ENCODE measurements at regions not wholly inside any gene's neighbourhood (a gene's known extent, or its start where the extent isn't known, plus 50 kb on each side); places are given as distances from the start of the nearest gene placed in this dataset.

DNA sequence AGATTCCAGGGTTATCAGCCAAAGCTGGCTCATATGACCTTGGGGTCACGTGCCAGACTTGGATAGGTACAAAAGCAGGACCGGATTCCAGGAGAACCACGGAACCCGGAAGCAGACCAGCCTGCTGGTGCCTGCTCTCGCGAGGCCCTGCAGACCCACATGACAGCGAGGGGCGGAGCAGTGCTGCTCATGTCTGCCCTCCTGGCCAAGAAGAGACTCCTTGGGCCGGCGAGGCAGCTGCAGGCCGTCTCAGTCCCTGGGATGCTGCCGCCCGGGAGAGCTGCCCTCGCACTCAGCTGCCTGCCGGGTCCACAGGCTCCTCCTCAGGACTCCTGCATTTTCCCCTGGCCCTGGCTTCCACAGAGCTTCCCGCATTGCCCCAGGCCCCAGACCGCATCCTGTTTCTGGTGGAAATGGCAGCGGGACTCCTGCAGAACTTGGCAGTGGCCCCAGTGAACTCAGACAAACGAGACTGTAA, 739.5 kb downstream of the SOCS6 start:
- no peaks in the 10 kb centered on the region for H3K36me3 Mint-ChIP-seq (ENCODE audit: low read depth)
- no peak for DNase-seq
- H3K27me3 Mint-ChIP-seq: no peaks in the 10 kb centered on the region
- H3K4me3 Mint-ChIP-seq: no peak overlapping the region
- peaks cover 3% of the 10 kb centered on the region for H3K9me3 Mint-ChIP-seq
- intact Hi-C loops (cut with micrococcal nuclease): no loop called here
- H3K4me1 Mint-ChIP-seq: no peaks in the 10 kb centered on the region
- H3K27ac Mint-ChIP-seq: no peak overlapping the region

GRCh38 chr18:71027531-71027930, 738.7 kb downstream of the SOCS6 start:
- Mint-ChIP-seq H3K4me3 (no peak overlapping the region), H3K9me3 (peaks cover 3% of the 10 kb centered on the region), H3K36me3 (ENCODE audit: low read depth) (no peaks in the 10 kb centered on the region), H3K27me3 (no peaks in the 10 kb centered on the region), H3K27ac (no peak overlapping the region), H3K4me1 (no peaks in the 10 kb centered on the region)
- intact Hi-C loops (cut with micrococcal nuclease): no loop called here
- DNase-seq: no peak

- H3K36me3 Mint-ChIP-seq (ENCODE audit: low read depth): no peaks in the 10 kb centered on the region
- intact Hi-C loops (cut with micrococcal nuclease): no loop called here
- DNase-seq: no peak
- no peaks in the 10 kb centered on the region for H3K27me3 Mint-ChIP-seq
- no peak overlapping the region for H3K4me3 Mint-ChIP-seq
- H3K4me1 Mint-ChIP-seq: no peaks in the 10 kb centered on the region
- no peak overlapping the region for H3K27ac Mint-ChIP-seq
- peaks cover 3% of the 10 kb centered on the region for H3K9me3 Mint-ChIP-seq
These were observed 736.8 kb downstream of the SOCS6 start for GRCh38 chr18:71025505-71026225.

DNA sequence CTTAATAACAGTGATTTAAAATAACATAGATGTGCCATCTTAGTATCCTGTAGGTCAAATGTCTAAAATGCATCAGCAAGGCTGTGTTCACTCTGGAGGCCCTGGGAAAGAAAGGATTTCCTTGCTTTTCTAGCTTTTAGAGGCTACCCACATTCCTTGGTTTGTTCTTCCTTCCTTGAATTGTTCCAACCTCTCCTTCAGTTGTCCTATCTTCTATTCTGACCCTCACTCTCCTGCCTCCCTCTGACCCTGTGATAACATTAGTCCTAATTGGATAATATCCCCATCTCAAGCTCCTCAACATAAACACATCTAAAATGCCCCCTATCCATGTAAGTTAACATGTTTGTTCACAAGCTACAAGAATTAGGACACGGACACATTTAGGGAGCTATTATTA, 733.5 kb downstream of the SOCS6 start:
- no peak for DNase-seq
- Mint-ChIP-seq H3K27me3 (no peaks in the 10 kb centered on the region), H3K9me3 (peaks cover 11% of the 10 kb centered on the region), H3K27ac (no peak overlapping the region), H3K4me3 (no peak overlapping the region), H3K4me1 (no peaks in the 10 kb centered on the region), H3K36me3 (ENCODE audit: low read depth) (no peaks in the 10 kb centered on the region)
- intact Hi-C loops (cut with micrococcal nuclease): no loop called here

GRCh38 chr18:71021030-71021362, 732.2 kb downstream of the SOCS6 start:
- DNase-seq: no peak
- H3K4me1 Mint-ChIP-seq: no peaks in the 10 kb centered on the region

DNA sequence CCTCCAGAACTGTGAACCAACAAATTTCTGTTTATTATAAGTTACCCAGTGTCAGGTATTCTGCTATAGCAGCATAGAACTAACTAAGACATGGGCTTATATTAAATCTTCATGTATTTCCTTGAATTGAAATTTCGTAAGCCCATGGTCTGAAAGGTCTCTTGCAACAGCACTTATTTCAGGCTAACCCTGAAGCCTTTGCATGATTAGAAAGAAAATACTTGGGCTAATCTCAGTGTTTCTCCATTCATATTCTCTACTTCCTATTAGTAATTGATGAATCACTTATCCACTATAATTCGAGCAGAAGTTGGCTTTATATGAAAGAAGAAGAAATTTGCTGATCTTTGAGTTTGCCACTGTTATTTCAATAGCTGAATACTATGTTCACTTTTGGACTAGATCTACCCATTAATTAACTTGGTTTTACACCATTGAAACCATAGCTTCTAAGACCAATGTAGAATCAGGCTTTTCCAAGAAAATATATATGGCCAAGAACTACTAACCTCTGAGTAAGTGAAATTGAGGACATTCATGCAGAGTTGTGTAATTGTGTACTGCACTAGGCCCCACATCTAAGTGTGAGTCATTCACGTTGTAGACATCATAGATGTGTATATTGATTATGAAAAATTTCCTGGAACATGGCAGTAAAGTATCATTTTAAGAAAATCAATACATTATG, 731.6 kb downstream of the SOCS6 start:
- no peak for DNase-seq
- Mint-ChIP-seq H3K4me1 (no peaks in the 10 kb centered on the region), H3K27me3 (no peaks in the 10 kb centered on the region), H3K4me3 (no peak overlapping the region), H3K9me3 (peaks cover 11% of the 10 kb centered on the region), H3K36me3 (ENCODE audit: low read depth) (no peaks in the 10 kb centered on the region), H3K27ac (no peak overlapping the region)
- intact Hi-C loops (cut with micrococcal nuclease): no loop called here

More at GRCh38 chr18:71021030-71021362, 732.2 kb downstream of the SOCS6 start:
- intact Hi-C loops (cut with micrococcal nuclease): no loop called here
- Mint-ChIP-seq H3K27me3 (no peaks in the 10 kb centered on the region), H3K36me3 (ENCODE audit: low read depth) (no peaks in the 10 kb centered on the region), H3K27ac (no peak overlapping the region), H3K4me3 (no peak overlapping the region), H3K9me3 (peaks cover 11% of the 10 kb centered on the region)

GRCh38 chr18:71018816-71019215, 730.0 kb downstream of the SOCS6 start:
- H3K9me3 Mint-ChIP-seq: peaks cover 11% of the 10 kb centered on the region
- DNase-seq: no peak
- no peaks in the 10 kb centered on the region for H3K4me1 Mint-ChIP-seq
- H3K27me3 Mint-ChIP-seq: no peaks in the 10 kb centered on the region
- intact Hi-C loops (cut with micrococcal nuclease): no loop called here
- H3K36me3 Mint-ChIP-seq (ENCODE audit: low read depth): no peaks in the 10 kb centered on the region
- H3K4me3 Mint-ChIP-seq: no peak overlapping the region
- no peak overlapping the region for H3K27ac Mint-ChIP-seq

DNA sequence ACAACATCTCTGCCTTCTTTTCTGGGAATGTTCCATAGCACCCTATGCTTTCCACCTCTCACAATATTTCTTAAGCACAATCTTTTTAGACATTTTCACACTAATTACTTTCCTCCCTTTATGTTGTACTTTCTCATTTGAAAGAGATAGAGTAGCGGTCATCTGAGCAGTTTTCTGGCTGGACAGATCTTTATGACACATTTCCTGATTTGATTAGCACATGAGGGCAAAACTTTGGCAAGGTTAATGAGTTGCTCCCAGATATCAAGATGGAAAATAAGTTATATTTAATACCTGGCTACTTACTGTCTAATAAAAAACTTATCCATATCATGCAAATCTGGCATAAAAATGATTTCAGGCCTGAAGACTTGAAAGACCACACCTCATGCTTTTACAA, 723.9 kb downstream of the SOCS6 start:
- no peaks in the 10 kb centered on the region for H3K36me3 Mint-ChIP-seq (ENCODE audit: low read depth)
- intact Hi-C loops (cut with micrococcal nuclease): no loop called here
- no peaks in the 10 kb centered on the region for H3K4me1 Mint-ChIP-seq
- no peaks in the 10 kb centered on the region for H3K9me3 Mint-ChIP-seq
- H3K4me3 Mint-ChIP-seq: no peak overlapping the region
- no peak for DNase-seq
- no peaks in the 10 kb centered on the region for H3K27me3 Mint-ChIP-seq
- H3K27ac Mint-ChIP-seq: no peak overlapping the region

DNA sequence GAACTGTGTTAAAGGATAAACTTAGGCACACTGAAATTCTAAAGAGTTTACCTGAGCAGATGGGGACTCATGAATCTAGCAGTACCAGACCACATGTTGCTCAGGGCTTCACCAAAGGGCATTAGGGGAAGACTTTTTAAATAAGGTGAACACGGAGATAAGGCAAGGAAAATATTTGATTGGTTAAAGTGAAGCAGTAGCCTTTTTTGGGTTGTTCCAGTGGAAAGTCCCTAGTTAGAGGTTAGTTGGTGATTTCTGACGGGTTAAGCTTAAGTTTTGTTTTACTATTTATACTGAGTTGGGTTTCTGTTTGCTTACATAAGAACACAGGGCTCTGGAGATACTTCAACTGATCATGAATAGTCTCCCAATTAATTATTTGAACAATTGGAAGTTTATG, 722.5 kb downstream of the SOCS6 start:
- H3K27me3 Mint-ChIP-seq: no peaks in the 10 kb centered on the region
- H3K4me1 Mint-ChIP-seq: no peaks in the 10 kb centered on the region
- H3K27ac Mint-ChIP-seq: no peak overlapping the region
- intact Hi-C loops (cut with micrococcal nuclease): no loop called here
- DNase-seq: no peak
- no peak overlapping the region for H3K4me3 Mint-ChIP-seq
- H3K9me3 Mint-ChIP-seq: no peaks in the 10 kb centered on the region
- H3K36me3 Mint-ChIP-seq (ENCODE audit: low read depth): no peaks in the 10 kb centered on the region

DNA sequence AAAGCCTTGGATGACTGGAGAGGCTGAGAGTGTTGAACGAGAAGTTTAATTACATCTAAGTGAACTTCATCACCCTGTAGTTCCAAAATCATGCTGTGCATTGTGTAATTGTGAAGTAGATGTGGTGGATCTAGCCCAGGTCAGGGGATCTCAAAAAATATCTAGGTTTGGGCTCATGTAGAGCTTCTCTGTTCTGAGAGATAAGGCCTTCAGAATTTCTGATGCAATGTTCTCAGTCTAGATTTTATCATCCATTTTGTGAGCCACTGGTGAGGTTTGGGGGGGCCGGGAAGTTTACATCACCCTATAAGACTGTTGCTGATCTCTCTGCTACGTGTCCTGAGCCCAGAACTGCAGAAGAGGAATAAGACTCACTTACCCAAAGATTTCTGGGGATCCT, 719.4 kb downstream of the SOCS6 start:
- no peak overlapping the region for H3K4me3 Mint-ChIP-seq

GRCh38 chr18:71001597-71001996, 712.8 kb downstream of the SOCS6 start:
- intact Hi-C loops (cut with micrococcal nuclease): no loop called here

More for the DNA sequence above, 719.4 kb downstream of the SOCS6 start:
- DNase-seq: no peak
- intact Hi-C loops (cut with micrococcal nuclease): no loop called here
- H3K27me3 Mint-ChIP-seq: no peaks in the 10 kb centered on the region
- H3K4me1 Mint-ChIP-seq: no peaks in the 10 kb centered on the region
- H3K27ac Mint-ChIP-seq: no peak overlapping the region
- no peaks in the 10 kb centered on the region for H3K36me3 Mint-ChIP-seq (ENCODE audit: low read depth)
- no peaks in the 10 kb centered on the region for H3K9me3 Mint-ChIP-seq

GRCh38 chr18:70998490-70998889, 709.6 kb downstream of the SOCS6 start:
- Mint-ChIP-seq H3K27ac (no peak overlapping the region), H3K9me3 (no peaks in the 10 kb centered on the region), H3K4me3 (no peak overlapping the region), H3K36me3 (ENCODE audit: low read depth) (no peaks in the 10 kb centered on the region), H3K27me3 (no peaks in the 10 kb centered on the region), H3K4me1 (no peaks in the 10 kb centered on the region)
- intact Hi-C loops (cut with micrococcal nuclease): no loop called here
- DNase-seq: no peak

More at GRCh38 chr18:71001597-71001996, 712.8 kb downstream of the SOCS6 start:
- no peaks in the 10 kb centered on the region for H3K9me3 Mint-ChIP-seq
- H3K4me3 Mint-ChIP-seq: no peak overlapping the region
- H3K27me3 Mint-ChIP-seq: no peaks in the 10 kb centered on the region
- no peaks in the 10 kb centered on the region for H3K4me1 Mint-ChIP-seq
- no peak for DNase-seq
- H3K36me3 Mint-ChIP-seq (ENCODE audit: low read depth): no peaks in the 10 kb centered on the region
- H3K27ac Mint-ChIP-seq: no peak overlapping the region

DNA sequence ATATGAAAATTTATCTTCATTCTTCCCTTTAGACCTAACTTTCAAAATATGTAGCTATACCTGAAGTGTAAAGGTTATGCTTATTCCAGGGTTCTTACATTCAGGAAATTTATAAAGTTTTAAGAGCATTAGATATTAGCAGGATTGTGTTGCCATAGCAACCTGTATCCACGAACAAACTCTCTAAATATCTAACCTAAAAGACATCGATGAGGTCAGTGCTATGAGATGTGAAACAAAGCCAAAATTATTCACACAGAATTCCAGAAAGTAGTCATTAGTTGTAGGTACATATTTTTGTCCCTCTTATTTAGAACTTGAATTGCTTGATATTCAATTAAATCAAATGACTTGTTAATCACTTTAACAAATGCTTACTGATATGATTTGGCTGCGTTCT, 705.3 kb downstream of the SOCS6 start:
- no peaks in the 10 kb centered on the region for H3K27me3 Mint-ChIP-seq
- H3K4me3 Mint-ChIP-seq: no peak overlapping the region
- no peaks in the 10 kb centered on the region for H3K36me3 Mint-ChIP-seq (ENCODE audit: low read depth)
- DNase-seq: no peak
- intact Hi-C loops (cut with micrococcal nuclease): no loop called here
- no peaks in the 10 kb centered on the region for H3K9me3 Mint-ChIP-seq
- H3K4me1 Mint-ChIP-seq: no peaks in the 10 kb centered on the region
- H3K27ac Mint-ChIP-seq: no peak overlapping the region

- Mint-ChIP-seq H3K27me3 (no peaks in the 10 kb centered on the region), H3K36me3 (ENCODE audit: low read depth) (no peaks in the 10 kb centered on the region), H3K4me3 (no peak overlapping the region), H3K4me1 (no peaks in the 10 kb centered on the region), H3K9me3 (peaks cover 2% of the 10 kb centered on the region), H3K27ac (no peak overlapping the region)
- intact Hi-C loops (cut with micrococcal nuclease): no loop called here
- no peak for DNase-seq
These were observed 702.7 kb downstream of the SOCS6 start for GRCh38 chr18:70991577-70991976.

GRCh38 chr18:70985948-70986347, 697.1 kb downstream of the SOCS6 start:
- Mint-ChIP-seq H3K27me3 (no peaks in the 10 kb centered on the region), H3K9me3 (peaks cover 6% of the 10 kb centered on the region), H3K27ac (no peak overlapping the region), H3K4me1 (no peaks in the 10 kb centered on the region), H3K36me3 (ENCODE audit: low read depth) (no peaks in the 10 kb centered on the region), H3K4me3 (no peak overlapping the region)
- intact Hi-C loops (cut with micrococcal nuclease): no loop called here
- no peak for DNase-seq

Data from activated CD4-positive, alpha-beta T cell treated with anti-CD3 and anti-CD28 coated beads, Interleukin-2, amount 10 ng/mL, durations not matched to agents 24 days and 14 days (primary cell).